IMR-90 (cell line): ENCODE measurements at regions not wholly inside any gene's neighbourhood (a gene's known extent, or its start where the extent isn't known, plus 50 kb on each side); places are given as distances from the start of the nearest gene placed in this dataset.

Source experiments
- ATAC-seq: fragments of 200-7000 bp; cut with Tn5 transposase; 2 replicates; pipeline ENCODE4 v1.9.1; 2020; ENCODE audit warnings: low read depth, mild to moderate bottlenecking, moderate library complexity
- BruUV-seq: library from RNA; stranded (reverse); fragments of 400-500 nt; replicated peaks from 2 replicates; lab custom pipeline; 2021; lab: Mats Ljungman, UMichigan
- CTCF ChIA-PET: fragments of 300-600 bp; formaldehyde crosslinking; extraction: SDS; loops from one replicate; lab custom pipeline; 2021; ENCODE audit warnings: antibody characterized with exemption; lab: Yijun Ruan, JAX
- POLR2A ChIA-PET: fragments of 300-600 bp; sonication (Branson Sonifier 250); formaldehyde crosslinking; loops from one replicate; lab custom pipeline; 2022; ENCODE audit warnings: antibody characterized with exemption; ENCODE audit not compliant: unreplicated experiment; lab: Charles Lee
- DNase-seq: peaks from one replicate; pipeline ENCODE4 v3.0.0; 2013
- H2AFZ ChIP-seq: replicated peaks from 2 replicates; pipeline ENCODE3; 2013; ENCODE audit warnings: low read length, mild to moderate bottlenecking; ENCODE audit not compliant: poor library complexity
- H2AK5ac ChIP-seq: 2 replicates; pipeline ENCODE4 v1.6.1; 2013; ENCODE audit warnings: low read depth, low read length, inconsistent platforms
- H2AK9ac ChIP-seq: replicated peaks from 2 replicates; pipeline ENCODE3; 2013; ENCODE audit warnings: mild to moderate bottlenecking, low read depth, low read length, moderate library complexity; ENCODE audit not compliant: poor library complexity
- H2BK120ac ChIP-seq: 2 replicates; pipeline ENCODE4 v1.6.1; 2013; ENCODE audit warnings: low read depth, low read length, inconsistent platforms
- H2BK15ac ChIP-seq: 3 replicates; pipeline ENCODE4 v1.6.1; 2013; ENCODE audit warnings: low read depth, low read length, inconsistent platforms
- H2BK20ac ChIP-seq: 2 replicates; pipeline ENCODE4 v1.6.1; 2013; ENCODE audit warnings: low read depth, mild to moderate bottlenecking, inconsistent platforms, low read length, moderate library complexity
- H2BK5ac ChIP-seq: 2 replicates; pipeline ENCODE4 v1.6.1; 2013; ENCODE audit warnings: mild to moderate bottlenecking, low read depth, low read length, inconsistent platforms; ENCODE audit not compliant: poor library complexity, severe bottlenecking
- H3K14ac ChIP-seq: replicated peaks from 2 replicates; pipeline ENCODE4 v1.6.1; 2013; ENCODE audit warnings: low read depth, low read length, inconsistent platforms
- H3K18ac ChIP-seq: 2 replicates; pipeline ENCODE4 v1.6.1; 2013; ENCODE audit warnings: low read depth, low read length, control low read depth
- H3K23ac ChIP-seq: 2 replicates; pipeline ENCODE4 v1.6.1; 2013; ENCODE audit warnings: low read depth, low read length, inconsistent platforms
- H3K27ac ChIP-seq: 2 replicates; pipeline ENCODE4 v1.5.1; 2013; ENCODE audit warnings: mild to moderate bottlenecking, control low read depth, low read length; ENCODE audit not compliant: insufficient read depth
- H3K27me3 ChIP-seq: 2 replicates; pipeline ENCODE4 v1.6.1; 2013; ENCODE audit warnings: low read length; ENCODE audit not compliant: control insufficient read depth, insufficient read depth
- H3K36me3 ChIP-seq: 2 replicates; pipeline ENCODE4 v1.6.1; 2013; ENCODE audit warnings: low read length, mixed read lengths; ENCODE audit not compliant: control insufficient read depth, insufficient read depth
- H3K4ac ChIP-seq: 2 replicates; pipeline ENCODE4 v1.6.1; 2013; ENCODE audit warnings: low read depth, low read length, inconsistent platforms
- H3K4me1 ChIP-seq: 2 replicates; pipeline ENCODE4 v1.6.1; 2013; ENCODE audit warnings: low read length, mixed read lengths; ENCODE audit not compliant: control insufficient read depth, insufficient read depth
- H3K4me2 ChIP-seq: 2 replicates; pipeline ENCODE4 v1.6.1; 2013; ENCODE audit warnings: low read depth, mild to moderate bottlenecking, control low read depth, low read length, moderate library complexity
- H3K4me3 ChIP-seq: 2 replicates; pipeline ENCODE4 v1.5.1; 2013; ENCODE audit warnings: low read depth, mild to moderate bottlenecking, control low read depth, low read length, moderate library complexity; ENCODE audit not compliant: insufficient read depth
- H3K56ac ChIP-seq: 2 replicates; pipeline ENCODE4 v1.6.1; 2013; ENCODE audit warnings: low read length, inconsistent platforms; ENCODE audit not compliant: insufficient read depth; ENCODE audit errors: extremely low read depth
- H3K79me1 ChIP-seq, 2 experiments: 2 replicates each; pipeline ENCODE4 v1.6.1; 2013; ENCODE audit warnings: low read length in 2 of 2, inconsistent platforms in 1 of 2, low read depth in 1 of 2
- H3K9ac ChIP-seq: 2 replicates; pipeline ENCODE4 v1.6.1; 2013; ENCODE audit warnings: low read depth, low read length, control low read depth
- H3K9me1 ChIP-seq: 2 replicates; pipeline ENCODE4 v1.6.1; 2013; ENCODE audit warnings: low read length, inconsistent platforms; ENCODE audit not compliant: insufficient read depth
- H3K9me3 ChIP-seq: 2 replicates; pipeline ENCODE4 v1.6.1; 2013; ENCODE audit warnings: low read length; ENCODE audit not compliant: control insufficient read depth, insufficient read depth
- H4K20me1 ChIP-seq: 2 replicates; pipeline ENCODE4 v1.6.1; 2013; ENCODE audit warnings: low read length, inconsistent platforms; ENCODE audit not compliant: insufficient read depth
- H4K5ac ChIP-seq: 2 replicates; pipeline ENCODE4 v1.6.1; 2013; ENCODE audit warnings: mild to moderate bottlenecking, low read depth, low read length, control low read depth
- H4K8ac ChIP-seq, 2 experiments: 2 replicates each; pipeline ENCODE4 v1.6.1; 2013; ENCODE audit warnings: low read depth in 2 of 2, low read length in 2 of 2, control low read depth in 1 of 2, inconsistent platforms in 1 of 2
- H4K91ac ChIP-seq: 2 replicates; pipeline ENCODE4 v1.6.1; 2013; ENCODE audit warnings: low read depth, low read length, inconsistent platforms; ENCODE audit not compliant: insufficient read depth
- BHLHE40 ChIP-seq: fragments of 150-350 bp; IDR thresholded peaks from 2 replicates; pipeline ENCODE4 v1.6.1; 2016; ENCODE audit warnings: mild to moderate bottlenecking, low read depth, low read length
- CEBPB ChIP-seq: IDR thresholded peaks from 2 replicates; pipeline ENCODE4 v1.6.1; 2012; ENCODE audit warnings: low read depth, low read length, improper control_type of control experiment
- CHD1 ChIP-seq: IDR thresholded peaks from 2 replicates; pipeline ENCODE4 v1.6.1; 2012; ENCODE audit warnings: low read depth, low read length, improper control_type of control experiment
- FOS ChIP-seq: fragments of 150-350 bp; IDR thresholded peaks from 2 replicates; pipeline ENCODE4 v1.6.1; 2016; ENCODE audit warnings: low read depth, low read length
- MAFK ChIP-seq: IDR thresholded peaks from 2 replicates; pipeline ENCODE4 v1.6.1; 2012; ENCODE audit warnings: low read depth, low read length, improper control_type of control experiment
- MAZ ChIP-seq: IDR thresholded peaks from 2 replicates; pipeline ENCODE4 v1.6.1; 2012; ENCODE audit warnings: low read depth, mild to moderate bottlenecking, low read length, improper control_type of control experiment, moderate library complexity, borderline replicate concordance
- MXI1 ChIP-seq: IDR thresholded peaks from 2 replicates; pipeline ENCODE4 v1.6.1; 2012; ENCODE audit warnings: low read depth, mild to moderate bottlenecking, low read length, moderate library complexity, borderline replicate concordance
- NFE2L2 ChIP-seq: fragments of 150-350 bp; IDR thresholded peaks from 2 replicates; pipeline ENCODE4 v1.6.1; 2016; ENCODE audit warnings: low read depth, mild to moderate bottlenecking, low read length
- POLR2A ChIP-seq: IDR thresholded peaks from 2 replicates; pipeline ENCODE4 v1.6.1; 2012; ENCODE audit warnings: mild to moderate bottlenecking, low read depth, low read length
- RAD21 ChIP-seq: IDR thresholded peaks from 2 replicates; pipeline ENCODE4 v1.6.1; 2012; ENCODE audit warnings: low read length, improper control_type of control experiment
- RCOR1 ChIP-seq: IDR thresholded peaks from 2 replicates; pipeline ENCODE4 v1.6.1; 2012; ENCODE audit warnings: mild to moderate bottlenecking, low read length, improper control_type of control experiment; ENCODE audit not compliant: insufficient replicate concordance
- RFX5 ChIP-seq: IDR thresholded peaks from 2 replicates; pipeline ENCODE4 v1.8.0; 2012; ENCODE audit warnings: low read depth, mild to moderate bottlenecking, low read length, moderate library complexity
- SMC3 ChIP-seq: fragments of 150-350 bp; IDR thresholded peaks from 2 replicates; pipeline ENCODE4 v1.6.1; 2016; ENCODE audit warnings: low read depth, mild to moderate bottlenecking, antibody characterized with exemption, low read length, moderate library complexity
- dilution Hi-C: fragments of 300-500 bp; cut with HindIII; formaldehyde crosslinking; loops from one replicate; pipeline ENCODE4 v1.14.3; 2018; ENCODE audit warnings: low sequenced_read_pairs; ENCODE audit not compliant: unreplicated experiment
- in situ Hi-C: fragments of 300-500 bp; cut with MboI; formaldehyde crosslinking; loops from 3 replicates; pipeline ENCODE4 v1.14.3; 2019; ENCODE audit warnings: low sequenced_read_pairs, inconsistent platforms, mixed read lengths
- intact Hi-C: fragments of 100-400 bp; cut with micrococcal nuclease; formaldehyde crosslinking; loops from 2 replicates; pipeline ENCODE4 v1.10.0; 2022
- TF ChIP-seq, protein P1 (sequence below): conservative IDR thresholded peaks from 2 replicates; pipeline ENCODE4 v1.5.1; 2012; ENCODE audit warnings: mild to moderate bottlenecking, low read depth, low read length, improper control_type of control experiment
- TF ChIP-seq, protein P2 (sequence below): fragments of 150-350 bp; IDR thresholded peaks from 2 replicates; pipeline ENCODE4 v1.6.1; 2016; ENCODE audit warnings: low read depth, mild to moderate bottlenecking, low read length, moderate library complexity, borderline replicate concordance
- TF ChIP-seq, protein P3 (sequence below): fragments of 150-350 bp; IDR thresholded peaks from 2 replicates; pipeline ENCODE4 v1.6.1; 2017; ENCODE audit warnings: mild to moderate bottlenecking, antibody characterized with exemption, low read length, low read depth

DNA sequence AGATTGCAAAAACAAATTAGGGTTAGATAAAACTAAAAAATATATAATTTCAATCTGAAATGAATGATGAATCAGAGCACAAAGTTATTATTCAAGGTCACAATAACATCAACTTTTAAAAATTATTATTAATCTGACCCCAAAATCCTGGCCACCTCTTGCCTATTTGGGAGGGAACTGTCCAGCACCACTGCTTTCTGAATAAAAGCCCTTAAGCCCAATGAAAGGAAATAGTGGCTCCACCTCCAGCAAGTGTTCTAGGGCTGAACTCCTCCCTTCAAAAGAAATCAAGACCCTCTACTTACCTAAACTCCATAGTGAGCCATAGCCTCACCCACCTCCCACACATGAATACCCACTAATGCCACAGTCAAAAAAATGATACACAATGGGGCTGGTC is 208.2 kb downstream of the PARM1 start:
- H4K5ac ChIP-seq, result no peak overlapping the region
- H4K20me1 ChIP-seq, result no peaks in the 10 kb centered on the region
- no peaks in the 10 kb centered on the region for H3K9me3 ChIP-seq
- intact Hi-C loops (no loop called here), in situ Hi-C loops (no loop called here), dilution Hi-C loops (no loop called here)
- H2BK20ac ChIP-seq, result no peak overlapping the region
- H2BK5ac ChIP-seq, result no peak overlapping the region
- H3K27ac ChIP-seq, result no peak overlapping the region
- H3K36me3 ChIP-seq, result no peaks in the 10 kb centered on the region
- no TSS peak for BruUV-seq
- H2AK5ac ChIP-seq, result no peak overlapping the region
- H2AK9ac ChIP-seq, result no peak overlapping the region
- no peak overlapping the region for H3K23ac ChIP-seq
- no peak overlapping the region for H3K4ac ChIP-seq
- H2BK120ac ChIP-seq, result no peak overlapping the region
- POLR2A ChIA-PET, result no interaction called here
- no peak overlapping the region for H2AFZ ChIP-seq
- H3K9ac ChIP-seq, result no peak overlapping the region
- H2BK15ac ChIP-seq, result no peak overlapping the region
- TF ChIP-seq CEBPB (no peak), MXI1 (no peak), POLR2A (no peak), RCOR1 (no peak), CHD1 (no peak), RFX5 (no peak), SMC3 (no peak), FOS (no peak), MAFK (no peak), BHLHE40 (no peak), NFE2L2 (no peak), RAD21 (no peak), MAZ (no peak)
- TF ChIP-seq, protein P1, sequence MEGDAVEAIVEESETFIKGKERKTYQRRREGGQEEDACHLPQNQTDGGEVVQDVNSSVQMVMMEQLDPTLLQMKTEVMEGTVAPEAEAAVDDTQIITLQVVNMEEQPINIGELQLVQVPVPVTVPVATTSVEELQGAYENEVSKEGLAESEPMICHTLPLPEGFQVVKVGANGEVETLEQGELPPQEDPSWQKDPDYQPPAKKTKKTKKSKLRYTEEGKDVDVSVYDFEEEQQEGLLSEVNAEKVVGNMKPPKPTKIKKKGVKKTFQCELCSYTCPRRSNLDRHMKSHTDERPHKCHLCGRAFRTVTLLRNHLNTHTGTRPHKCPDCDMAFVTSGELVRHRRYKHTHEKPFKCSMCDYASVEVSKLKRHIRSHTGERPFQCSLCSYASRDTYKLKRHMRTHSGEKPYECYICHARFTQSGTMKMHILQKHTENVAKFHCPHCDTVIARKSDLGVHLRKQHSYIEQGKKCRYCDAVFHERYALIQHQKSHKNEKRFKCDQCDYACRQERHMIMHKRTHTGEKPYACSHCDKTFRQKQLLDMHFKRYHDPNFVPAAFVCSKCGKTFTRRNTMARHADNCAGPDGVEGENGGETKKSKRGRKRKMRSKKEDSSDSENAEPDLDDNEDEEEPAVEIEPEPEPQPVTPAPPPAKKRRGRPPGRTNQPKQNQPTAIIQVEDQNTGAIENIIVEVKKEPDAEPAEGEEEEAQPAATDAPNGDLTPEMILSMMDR, result no peak
- TF ChIP-seq, protein P2, sequence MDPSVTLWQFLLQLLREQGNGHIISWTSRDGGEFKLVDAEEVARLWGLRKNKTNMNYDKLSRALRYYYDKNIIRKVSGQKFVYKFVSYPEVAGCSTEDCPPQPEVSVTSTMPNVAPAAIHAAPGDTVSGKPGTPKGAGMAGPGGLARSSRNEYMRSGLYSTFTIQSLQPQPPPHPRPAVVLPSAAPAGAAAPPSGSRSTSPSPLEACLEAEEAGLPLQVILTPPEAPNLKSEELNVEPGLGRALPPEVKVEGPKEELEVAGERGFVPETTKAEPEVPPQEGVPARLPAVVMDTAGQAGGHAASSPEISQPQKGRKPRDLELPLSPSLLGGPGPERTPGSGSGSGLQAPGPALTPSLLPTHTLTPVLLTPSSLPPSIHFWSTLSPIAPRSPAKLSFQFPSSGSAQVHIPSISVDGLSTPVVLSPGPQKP, result no peak
- TF ChIP-seq, protein P3, sequence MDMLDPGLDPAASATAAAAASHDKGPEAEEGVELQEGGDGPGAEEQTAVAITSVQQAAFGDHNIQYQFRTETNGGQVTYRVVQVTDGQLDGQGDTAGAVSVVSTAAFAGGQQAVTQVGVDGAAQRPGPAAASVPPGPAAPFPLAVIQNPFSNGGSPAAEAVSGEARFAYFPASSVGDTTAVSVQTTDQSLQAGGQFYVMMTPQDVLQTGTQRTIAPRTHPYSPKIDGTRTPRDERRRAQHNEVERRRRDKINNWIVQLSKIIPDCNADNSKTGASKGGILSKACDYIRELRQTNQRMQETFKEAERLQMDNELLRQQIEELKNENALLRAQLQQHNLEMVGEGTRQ, result no peak
- DNase-seq (no peak), ATAC-seq (no peak)
- no peaks in the 10 kb centered on the region for H3K9me1 ChIP-seq
- H3K18ac ChIP-seq, result no peak overlapping the region
- H3K56ac ChIP-seq, result no peak overlapping the region
- H3K79me1 ChIP-seq, result no peaks in the 10 kb centered on the region
- H3K4me3 ChIP-seq, result no peak overlapping the region
- no peak overlapping the region for H3K14ac ChIP-seq
- no peak overlapping the region for H3K4me2 ChIP-seq
- H3K4me1 ChIP-seq, result 0 out of 2 replicates have a peak, but pooled peaks cover 2% of the 10 kb centered on the region
- no peak overlapping the region for H4K91ac ChIP-seq
- CTCF ChIA-PET, result no interaction called here
- no peak overlapping the region for H4K8ac ChIP-seq
- H3K27me3 ChIP-seq, result no peaks in the 10 kb centered on the region
